ENCODE measurements at regions not wholly inside any gene's neighbourhood (a gene's known extent, or its start where the extent isn't known, plus 50 kb on each side); places are given as distances from the start of the nearest gene placed in this dataset.

- TF ChIP-seq CREB1 (IDR thresholded peaks at IDR 0.05; ENCODE audit: low read depth) (no peak), NFIC (IDR thresholded peaks at IDR 0.05) (no peak), YY1 (IDR thresholded peaks at IDR 0.05; ENCODE audit: low read depth) (no peak), CEBPB (IDR thresholded peaks at IDR 0.05) (no peak), ZBTB7A (IDR thresholded peaks at IDR 0.05; ENCODE audit: low read depth) (no peak), REST (IDR thresholded peaks at IDR 0.05; ENCODE audit: low read depth) (no peak), EGR1 (IDR thresholded peaks at IDR 0.05) (no peak), USF1 (IDR thresholded peaks at IDR 0.05) (no peak), RAD21 (IDR thresholded peaks at IDR 0.05; ENCODE audit: low read depth) (no peak)
Observed at GRCh38 chrX:121894756-121895155, 847.3 kb downstream of the GLUD2 start.

GRCh38 chrX:121902463-121902862 lies 855.1 kb downstream of the GLUD2 start:
- no peak for TF ChIP-seq MAX (IDR thresholded peaks at IDR 0.05)
- no peak for TF ChIP-seq EGR1 (IDR thresholded peaks at IDR 0.05)
- TF ChIP-seq TCF12 (IDR thresholded peaks at IDR 0.05; ENCODE audit: low read depth), result no peak
- no peak for TF ChIP-seq TAF1 (IDR thresholded peaks at IDR 0.05; ENCODE audit: low read depth)
- TF ChIP-seq REST (IDR thresholded peaks at IDR 0.05; ENCODE audit: low read depth), result no peak
- no peak for TF ChIP-seq CREB1 (IDR thresholded peaks at IDR 0.05; ENCODE audit: low read depth)
- no peak for TF ChIP-seq RAD21 (IDR thresholded peaks at IDR 0.05; ENCODE audit: low read depth)
- TF ChIP-seq CEBPB (IDR thresholded peaks at IDR 0.05), result no peak
- no peak for TF ChIP-seq NFIC (IDR thresholded peaks at IDR 0.05)
- no peak for TF ChIP-seq YY1 (IDR thresholded peaks at IDR 0.05; ENCODE audit: low read depth)
- TF ChIP-seq USF1 (IDR thresholded peaks at IDR 0.05), result no peak
- TF ChIP-seq FOXM1 (IDR thresholded peaks at IDR 0.05; ENCODE audit: borderline replicate concordance, low read depth), result no peak
- TF ChIP-seq ZBTB7A (IDR thresholded peaks at IDR 0.05; ENCODE audit: low read depth), result no peak
- no peak for TF ChIP-seq TEAD4 (IDR thresholded peaks at IDR 0.05)
- TF ChIP-seq EP300 (IDR thresholded peaks at IDR 0.05; ENCODE audit: borderline replicate concordance), result no peak

GRCh38 chrX:121903961-121904360 lies 856.6 kb downstream of the GLUD2 start:
- no peak for TF ChIP-seq FOXM1 (IDR thresholded peaks at IDR 0.05; ENCODE audit: borderline replicate concordance, low read depth)
- TF ChIP-seq RAD21 (IDR thresholded peaks at IDR 0.05; ENCODE audit: low read depth), result no peak
- TF ChIP-seq TEAD4 (IDR thresholded peaks at IDR 0.05), result no peak
- no peak for TF ChIP-seq YY1 (IDR thresholded peaks at IDR 0.05; ENCODE audit: low read depth)
- no peak for TF ChIP-seq USF1 (IDR thresholded peaks at IDR 0.05)
- TF ChIP-seq TAF1 (IDR thresholded peaks at IDR 0.05; ENCODE audit: low read depth), result no peak
- no peak for TF ChIP-seq ZBTB7A (IDR thresholded peaks at IDR 0.05; ENCODE audit: low read depth)
- TF ChIP-seq EGR1 (IDR thresholded peaks at IDR 0.05), result no peak

GRCh38 chrX:121921258-121921657 lies 873.8 kb downstream of the GLUD2 start:
- TF ChIP-seq MAX (IDR thresholded peaks at IDR 0.05) (no peak), ZBTB7A (IDR thresholded peaks at IDR 0.05; ENCODE audit: low read depth) (no peak), REST (IDR thresholded peaks at IDR 0.05; ENCODE audit: low read depth) (no peak), TCF12 (IDR thresholded peaks at IDR 0.05; ENCODE audit: low read depth) (no peak)

- TF ChIP-seq TCF12 (IDR thresholded peaks at IDR 0.05; ENCODE audit: low read depth) (no peak), CREB1 (IDR thresholded peaks at IDR 0.05; ENCODE audit: low read depth) (no peak), TAF1 (IDR thresholded peaks at IDR 0.05; ENCODE audit: low read depth) (no peak), TEAD4 (IDR thresholded peaks at IDR 0.05) (no peak), EGR1 (IDR thresholded peaks at IDR 0.05) (no peak), REST (IDR thresholded peaks at IDR 0.05; ENCODE audit: low read depth) (no peak), CEBPB (IDR thresholded peaks at IDR 0.05) (no peak), RAD21 (IDR thresholded peaks at IDR 0.05; ENCODE audit: low read depth) (no peak), FOXM1 (IDR thresholded peaks at IDR 0.05; ENCODE audit: borderline replicate concordance, low read depth) (no peak), USF1 (IDR thresholded peaks at IDR 0.05) (no peak), YY1 (IDR thresholded peaks at IDR 0.05; ENCODE audit: low read depth) (no peak)
Observed at GRCh38 chrX:121931567-121931966, 884.2 kb downstream of the GLUD2 start.
